GM19455 (cell line): ENCODE measurements at regions not wholly inside any gene's neighbourhood (a gene's known extent, or its start where the extent isn't known, plus 50 kb on each side); places are given as distances from the start of the nearest gene placed in this dataset.
"Not testable (repeated sequence)": the region's sequence is repeated elsewhere in the genome, so short reads cannot be mapped to it uniquely, and the experiment has no call there.

Source experiments
- ATAC-seq: cut with Tn5 transposase; IDR thresholded peaks from one replicate; pipeline ENCODE4 v1.9.1; 2021; ENCODE audit not compliant: unreplicated experiment

GRCh38 chr7:16933296-16934279 is 51.8 kb upstream of the AGR3 start:
- no peak for ATAC-seq

DNA sequence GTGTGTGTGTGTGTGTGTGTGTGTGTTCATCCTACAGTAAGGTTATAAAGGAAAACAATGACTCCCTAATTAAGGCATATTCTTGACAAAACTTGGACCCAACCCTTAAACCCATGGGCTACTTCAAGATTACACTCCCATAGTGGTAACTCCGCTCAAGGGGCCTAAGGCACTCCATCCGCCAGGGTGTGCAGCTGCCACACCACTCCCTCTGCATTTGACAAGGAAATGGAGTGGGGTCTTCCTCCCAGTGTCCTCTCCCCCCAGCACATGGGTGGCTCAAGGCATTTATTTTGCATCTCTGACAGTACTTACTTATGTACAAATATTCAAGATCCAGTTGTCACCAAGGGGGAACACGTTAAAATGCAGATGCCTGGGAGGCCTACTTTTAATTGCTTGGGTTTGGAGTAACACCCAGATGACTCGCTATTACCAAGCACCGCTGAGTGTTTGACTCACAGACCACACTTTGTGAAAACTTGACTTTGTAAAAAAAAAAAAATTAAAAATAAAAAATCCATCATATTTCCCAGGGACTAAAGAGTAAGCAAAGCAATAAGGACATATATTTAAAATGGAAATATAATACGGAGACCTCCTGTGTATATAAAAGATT is 53.0 kb upstream of the AGR3 start:
- ATAC-seq: no peak

GRCh38 chr7:16935341-16935735 is 53.6 kb upstream of the AGR3 start:
- ATAC-seq: no peak

- no peak for ATAC-seq
Observed at GRCh38 chr7:16936626-16937422, 55.0 kb upstream of the AGR3 start.

DNA sequence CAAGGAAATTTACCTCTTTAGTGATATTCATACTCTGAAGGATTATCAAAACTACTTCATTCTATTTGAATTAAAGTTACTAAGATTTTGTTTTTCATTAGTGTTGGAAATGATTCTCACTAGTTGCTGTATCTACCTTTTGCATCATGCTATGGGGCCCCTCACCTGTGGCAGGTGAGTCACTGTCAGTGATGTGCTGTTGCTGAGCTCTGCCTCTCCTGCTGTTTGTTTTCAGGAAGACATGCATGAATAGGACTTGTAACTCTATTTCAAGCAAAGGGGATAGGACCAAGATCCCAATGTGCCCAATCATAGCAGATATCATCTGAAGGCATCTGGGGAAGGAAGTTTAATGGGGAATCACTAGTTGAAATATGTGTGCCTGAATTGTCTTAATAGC is 57.4 kb upstream of the AGR3 start:
- no peak for ATAC-seq

DNA sequence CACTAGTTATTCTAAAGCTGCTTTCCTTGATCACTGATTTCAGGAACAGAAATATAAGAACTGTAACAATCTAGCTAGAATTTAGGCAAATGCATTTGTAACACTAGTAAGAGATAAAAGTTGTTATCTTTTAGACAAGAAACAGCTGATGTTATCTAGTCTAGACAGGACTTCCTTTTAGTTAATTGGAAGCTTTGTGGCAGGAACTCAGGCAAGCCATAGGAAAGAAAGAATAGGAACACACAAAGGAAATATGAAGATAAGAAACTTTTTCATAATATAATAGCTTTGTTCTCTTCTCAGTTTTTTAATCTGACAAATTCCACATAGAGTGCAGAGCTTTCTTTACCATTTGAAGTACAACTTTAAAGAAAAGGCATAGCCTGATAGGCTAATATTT is 59.0 kb upstream of the AGR3 start:
- ATAC-seq: no peak

GRCh38 chr7:16942929-16943509 is 61.2 kb upstream of the AGR3 start:
- no peak for ATAC-seq

DNA sequence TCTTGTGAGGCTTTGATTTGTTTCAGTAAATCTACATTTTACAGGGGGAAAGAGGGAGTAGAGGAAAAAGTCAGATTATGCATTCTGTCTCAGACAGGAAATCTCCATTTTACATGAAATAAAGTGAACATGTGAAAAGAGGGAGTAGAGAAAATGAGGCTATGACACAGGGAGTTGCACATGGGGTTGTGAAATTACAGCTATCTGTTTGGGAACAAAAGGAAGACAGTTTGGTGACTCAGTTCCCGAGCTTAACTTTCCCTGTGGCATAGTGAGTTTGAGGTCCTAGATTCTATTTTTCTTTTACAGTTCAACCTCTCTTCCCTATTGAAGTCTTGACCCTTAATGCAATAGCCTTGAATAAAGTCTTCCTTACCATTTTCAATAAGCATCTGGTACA is 63.2 kb upstream of the AGR3 start:
- ATAC-seq: no peak

- ATAC-seq: no peak
Observed at GRCh38 chr7:16945372-16945771, 63.6 kb upstream of the AGR3 start.

DNA sequence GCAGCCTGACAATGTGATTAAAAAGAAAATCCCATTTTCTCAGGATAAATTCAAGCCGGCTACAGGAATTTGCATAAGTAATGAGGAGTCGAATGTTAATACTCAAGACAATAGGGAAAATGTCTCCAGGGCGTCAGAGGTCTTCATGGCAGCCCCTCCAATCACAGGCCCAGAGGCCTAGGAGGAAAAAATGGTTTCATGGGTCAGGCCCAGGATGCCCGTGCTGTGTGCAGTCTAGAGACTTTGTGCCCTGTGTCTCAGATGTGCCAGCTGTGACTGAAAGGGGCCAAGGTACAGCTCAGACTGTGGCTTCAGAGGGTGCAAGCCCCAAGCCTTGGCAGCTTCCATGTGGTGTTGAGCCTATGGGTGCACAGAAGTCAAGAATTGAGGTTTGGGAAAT is 66.3 kb upstream of the AGR3 start:
- ATAC-seq: not testable (repeated sequence)

DNA sequence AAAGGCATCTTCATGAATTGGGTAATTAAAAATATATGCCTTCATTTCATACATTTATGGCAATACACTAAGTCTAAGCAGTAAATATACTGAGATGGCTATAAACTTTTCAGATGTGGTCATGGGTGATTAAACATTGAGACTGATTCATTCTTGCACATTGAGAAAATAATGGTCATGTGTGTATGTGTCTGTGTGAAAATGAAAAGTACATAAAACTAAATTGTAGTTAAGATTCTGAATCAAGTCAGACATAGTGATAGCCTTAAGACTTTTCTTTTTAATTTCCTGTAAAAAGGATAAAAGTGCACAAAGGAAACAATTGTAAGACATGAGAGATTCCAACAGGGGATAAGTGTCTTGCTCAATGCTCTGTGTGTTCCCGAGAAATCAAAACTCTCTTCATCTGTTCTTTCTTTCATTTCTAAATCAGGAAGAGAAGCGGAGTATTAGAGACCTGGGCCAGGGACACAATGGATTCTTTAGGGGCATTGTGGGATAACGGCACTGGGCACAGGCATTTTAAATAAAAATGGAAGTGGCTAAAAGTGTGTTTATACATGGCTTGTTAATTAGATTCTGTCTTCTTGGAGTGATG is 69.8 kb upstream of the AGR3 start:
- ATAC-seq: no peak

- ATAC-seq: no peak
Observed at GRCh38 chr7:16954321-16954720, 72.5 kb upstream of the AGR3 start.

DNA sequence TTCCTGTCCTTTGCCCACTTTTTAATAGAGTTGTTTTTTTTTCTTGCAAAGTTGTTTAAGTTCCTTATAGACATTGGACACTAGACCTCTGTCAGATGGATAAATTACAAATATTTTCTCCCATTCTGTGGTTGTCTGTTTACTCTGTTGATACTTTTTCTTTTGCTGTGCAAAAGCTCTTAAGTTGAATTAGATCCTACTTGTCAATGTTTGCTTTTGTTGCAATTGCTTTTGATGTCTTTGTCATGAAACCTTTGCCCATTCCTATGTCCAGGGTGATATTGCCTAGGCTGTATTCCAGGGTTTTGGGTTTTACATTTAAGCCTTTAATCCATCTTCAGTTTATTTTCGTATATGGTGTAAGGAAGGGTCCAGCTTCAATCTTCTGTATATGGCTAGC is 76.9 kb upstream of the AGR3 start:
- ATAC-seq: no peak

GRCh38 chr7:16960337-16960965 is 78.7 kb upstream of the AGR3 start:
- no peak for ATAC-seq

- no peak for ATAC-seq
Observed at GRCh38 chr7:16961641-16962040, 79.9 kb upstream of the AGR3 start.

GRCh38 chr7:16963044-16963443 is 81.3 kb upstream of the AGR3 start:
- ATAC-seq: no peak

DNA sequence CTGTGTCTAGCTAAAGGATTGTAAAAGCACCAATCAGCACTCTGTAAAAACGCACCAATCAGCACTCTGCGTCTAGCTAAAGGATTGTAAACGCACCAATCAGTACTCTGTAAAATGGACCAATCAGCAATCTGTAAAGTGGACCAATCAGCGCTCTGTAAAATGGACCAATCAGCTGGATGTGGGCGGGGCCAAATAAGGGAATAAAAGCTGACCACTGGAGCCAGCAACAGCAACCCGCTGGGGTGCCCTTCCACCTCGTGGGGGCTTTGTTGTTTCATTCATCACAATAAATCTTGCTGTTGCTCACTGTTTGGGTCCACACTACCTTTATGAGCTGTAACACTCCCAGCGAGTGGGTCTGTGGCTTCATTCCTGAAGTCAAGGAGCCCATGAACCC is 83.9 kb upstream of the AGR3 start:
- ATAC-seq: not testable (repeated sequence)

DNA sequence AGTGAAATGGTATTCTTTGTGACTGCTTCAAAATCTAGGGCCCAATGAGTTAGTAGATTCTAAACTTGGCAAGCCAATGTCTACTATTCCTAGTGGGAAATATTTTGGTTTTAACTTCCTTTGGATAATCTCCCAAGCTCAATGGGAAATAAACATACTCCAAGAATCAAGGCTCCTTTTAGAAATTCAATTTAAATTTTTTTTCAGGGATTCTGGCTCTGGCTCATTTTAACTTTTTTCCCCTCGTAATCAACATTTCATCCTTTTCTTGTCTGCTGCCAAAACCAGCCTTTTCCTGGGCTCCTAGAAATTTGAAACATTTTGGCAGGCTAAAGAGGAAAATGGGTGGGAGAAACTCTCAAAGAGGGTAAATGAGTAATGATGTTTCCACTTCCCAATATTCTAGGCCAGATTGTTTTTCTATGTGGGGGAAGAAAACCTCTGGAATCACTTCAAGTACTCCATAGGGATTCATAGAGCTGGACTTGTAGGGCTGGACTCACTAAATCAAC is 85.6 kb upstream of the AGR3 start:
- no peak for ATAC-seq

- ATAC-seq: no peak
Observed at GRCh38 chr7:16970732-16971482, 89.1 kb upstream of the AGR3 start.
